Immature natural killer cell (primary cell): ENCODE measurements at regions not wholly inside any gene's neighbourhood (a gene's known extent, or its start where the extent isn't known, plus 50 kb on each side); places are given as distances from the start of the nearest gene placed in this dataset.
"Not testable (repeated sequence)": the region's sequence is repeated elsewhere in the genome, so short reads cannot be mapped to it uniquely, and the experiment has no call there.

Experiments used
- DNase-seq, 3 donors: peaks; one replicate each; pipeline ENCODE4 v3.0.0; 2022; ENCODE audit warnings: mixed read lengths in 1 of 3
- H3K27ac Mint-ChIP-seq, 6 donors: one replicate each; pipeline ENCODE4 v1.8.0; 2020; ENCODE audit warnings: mixed read lengths in 6 of 6, mild to moderate bottlenecking in 5 of 6, inconsistent platforms in 4 of 6, moderate library complexity in 3 of 6
- H3K27me3 Mint-ChIP-seq, 3 donors: one replicate each; pipeline ENCODE4 v1.8.0; 2020 to 2021; ENCODE audit warnings: low read depth in 3 of 3, mild to moderate bottlenecking in 3 of 3, mixed read lengths in 3 of 3, moderate library complexity in 3 of 3, inconsistent platforms in 1 of 3
- H3K36me3 Mint-ChIP-seq, 3 donors: one replicate each; pipeline ENCODE4 v1.8.0; 2020; ENCODE audit warnings: mixed read lengths in 3 of 3, inconsistent platforms in 2 of 3, mild to moderate bottlenecking in 2 of 3
- H3K4me1 Mint-ChIP-seq, 2 donors: one replicate each; pipeline ENCODE4 v1.8.0; 2020; ENCODE audit warnings: inconsistent platforms in 2 of 2, mild to moderate bottlenecking in 2 of 2, mixed read lengths in 2 of 2, moderate library complexity in 1 of 2
- H3K4me3 Mint-ChIP-seq, 5 donors: one replicate each; pipeline ENCODE4 v1.8.0; 2020; ENCODE audit warnings: mild to moderate bottlenecking in 5 of 5, mixed read lengths in 5 of 5, inconsistent platforms in 3 of 5, moderate library complexity in 3 of 5
- H3K9me3 Mint-ChIP-seq, 6 donors: one replicate each; pipeline ENCODE4 v1.8.0; 2020; ENCODE audit warnings: mild to moderate bottlenecking in 6 of 6, mixed read lengths in 6 of 6, inconsistent platforms in 4 of 6, moderate library complexity in 3 of 6

DNA sequence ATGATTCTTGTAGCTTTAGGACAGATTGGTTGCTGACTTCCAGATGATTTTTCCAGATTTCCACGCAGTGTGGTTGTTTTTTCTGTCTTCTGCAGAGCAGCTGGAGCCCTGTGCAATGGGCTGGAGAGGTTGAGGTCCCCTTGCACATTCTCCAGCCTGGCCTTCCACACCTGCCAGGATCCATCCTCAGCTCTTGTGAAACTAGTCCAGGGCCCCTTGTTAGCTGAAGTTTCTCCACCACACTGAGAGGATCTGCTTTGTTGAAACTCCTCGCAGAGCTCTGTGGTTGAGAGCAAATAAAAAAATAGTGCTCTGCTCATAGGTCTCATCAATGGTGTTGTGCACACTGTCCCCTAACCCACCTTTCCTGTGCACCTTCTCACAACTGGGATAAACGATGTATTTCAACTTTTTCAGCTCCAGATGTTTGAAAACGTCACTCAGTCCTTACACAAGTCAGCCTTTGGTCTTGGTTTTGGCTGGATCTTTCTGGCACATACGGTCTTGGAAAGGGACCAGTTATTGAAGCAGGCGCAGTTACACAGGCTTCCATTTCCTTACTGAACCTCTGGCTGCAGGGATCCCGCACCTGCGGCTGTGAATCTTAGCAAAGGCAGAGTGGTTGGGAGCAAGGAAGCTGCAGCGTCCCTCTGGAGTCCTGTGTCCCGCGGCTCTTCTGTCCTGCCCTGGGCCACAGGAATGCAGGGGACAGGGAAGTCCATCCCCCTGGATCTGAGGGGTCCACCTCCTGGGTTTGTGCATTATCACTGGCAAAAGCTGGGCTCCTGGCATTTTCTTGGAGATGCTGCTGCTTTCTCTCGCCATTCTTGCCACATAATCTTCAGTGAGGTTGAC, 272.0 kb upstream of the DSEL start:
- no peak overlapping the region for H3K4me3 Mint-ChIP-seq
- no peaks in the 10 kb centered on the region for H3K4me1 Mint-ChIP-seq
- H3K27ac Mint-ChIP-seq = no peak overlapping the region
- peaks cover 0 to 4% (median 0%) of the 10 kb centered on the region in 3 donors for H3K36me3 Mint-ChIP-seq
- DNase-seq = no peak
- peaks cover 0 to 5% (median 0%) of the 10 kb centered on the region in 3 donors for H3K27me3 Mint-ChIP-seq
- peaks cover 2 to 21% (median 18%) of the 10 kb centered on the region in 6 donors for H3K9me3 Mint-ChIP-seq

DNA sequence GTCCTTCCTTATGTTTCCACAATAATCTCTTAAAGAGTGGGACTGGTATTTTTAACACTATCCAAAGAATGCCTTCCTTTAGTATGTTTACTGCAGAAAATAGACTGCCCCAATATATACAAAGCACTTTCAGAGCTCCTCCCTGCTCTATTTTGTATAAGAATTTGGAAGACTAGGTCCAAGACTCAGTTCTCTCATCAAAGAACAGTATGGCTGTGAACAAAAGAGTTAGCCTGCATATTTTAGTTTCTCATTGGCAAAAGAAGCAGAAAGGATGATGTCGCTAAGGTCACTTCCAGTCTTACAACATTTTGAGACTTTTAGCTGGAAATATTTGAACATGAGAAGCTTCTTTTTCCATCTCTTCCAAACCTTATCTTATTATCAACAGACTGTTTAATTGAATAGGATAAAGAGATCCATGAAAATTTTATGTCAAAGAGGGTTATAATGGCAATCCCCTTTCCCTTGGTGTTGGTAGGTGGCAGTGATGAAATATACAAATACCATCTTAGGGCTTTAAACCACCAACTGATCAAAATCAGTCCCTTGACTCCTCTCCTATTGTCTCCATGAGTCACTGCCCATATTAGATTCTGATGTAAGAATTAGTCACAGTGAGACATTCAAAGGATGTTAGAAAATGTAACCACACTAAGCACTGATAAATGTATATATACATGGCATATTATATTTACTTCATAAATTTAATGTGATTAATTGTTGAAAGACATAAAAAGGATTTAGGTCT, 266.9 kb upstream of the DSEL start:
- no peak overlapping the region for H3K4me3 Mint-ChIP-seq
- peaks cover 2 to 17% (median 10%) of the 10 kb centered on the region in 6 donors for H3K9me3 Mint-ChIP-seq
- no peak for DNase-seq
- no peaks in the 10 kb centered on the region for H3K27me3 Mint-ChIP-seq
- H3K27ac Mint-ChIP-seq = no peak overlapping the region
- H3K36me3 Mint-ChIP-seq = no peaks in the 10 kb centered on the region
- no peaks in the 10 kb centered on the region for H3K4me1 Mint-ChIP-seq

DNA sequence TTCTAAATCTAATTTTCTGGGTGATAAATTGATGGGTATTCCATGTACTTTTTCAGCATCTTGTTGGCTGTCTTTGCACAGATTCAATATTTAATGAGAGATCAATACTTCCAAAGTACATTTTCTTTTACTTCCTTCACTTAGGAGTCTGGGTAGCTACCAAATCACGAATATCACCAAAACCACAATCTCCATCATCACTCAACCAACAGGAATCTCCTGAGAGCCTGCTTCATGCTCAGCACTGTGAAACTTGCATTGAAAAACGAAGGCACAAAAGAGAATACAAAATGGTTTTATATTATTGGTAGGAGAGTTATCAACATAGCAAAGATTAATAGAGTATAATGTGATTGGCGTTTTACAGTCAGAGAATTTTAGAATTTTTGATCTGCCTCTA, 261.5 kb upstream of the DSEL start:
- no peaks in the 10 kb centered on the region for H3K27me3 Mint-ChIP-seq
- DNase-seq = no peak
- no peaks in the 10 kb centered on the region for H3K36me3 Mint-ChIP-seq
- H3K9me3 Mint-ChIP-seq = peaks cover 0 to 9% (median 3%) of the 10 kb centered on the region in 6 donors
- no peaks in the 10 kb centered on the region for H3K4me1 Mint-ChIP-seq
- no peak overlapping the region for H3K27ac Mint-ChIP-seq
- H3K4me3 Mint-ChIP-seq = no peak overlapping the region

DNA sequence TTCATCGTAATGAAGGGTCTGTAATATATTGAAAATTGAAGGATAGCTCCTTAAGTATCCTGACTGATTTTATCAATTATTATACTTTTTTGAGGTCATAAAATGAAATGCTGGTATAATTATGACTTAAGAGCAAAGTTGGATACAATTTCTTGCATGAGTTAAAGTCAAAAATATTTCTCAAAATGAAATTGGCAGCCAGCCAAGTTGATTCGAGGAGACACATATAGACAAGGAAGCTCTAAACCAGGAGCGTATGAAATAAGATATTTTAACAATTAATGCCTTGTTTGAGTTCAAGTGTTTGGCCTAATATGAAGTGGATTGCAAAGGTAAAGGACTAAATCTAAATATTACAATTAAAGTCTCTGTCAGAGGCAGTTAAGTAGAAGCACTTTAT, 260.4 kb upstream of the DSEL start:
- Mint-ChIP-seq H3K27me3 (no peaks in the 10 kb centered on the region), H3K4me1 (no peaks in the 10 kb centered on the region), H3K4me3 (no peak overlapping the region), H3K9me3 (peaks cover 2 to 9% (median 5%) of the 10 kb centered on the region in 6 donors), H3K27ac (no peak overlapping the region), H3K36me3 (no peaks in the 10 kb centered on the region)
- no peak for DNase-seq

DNA sequence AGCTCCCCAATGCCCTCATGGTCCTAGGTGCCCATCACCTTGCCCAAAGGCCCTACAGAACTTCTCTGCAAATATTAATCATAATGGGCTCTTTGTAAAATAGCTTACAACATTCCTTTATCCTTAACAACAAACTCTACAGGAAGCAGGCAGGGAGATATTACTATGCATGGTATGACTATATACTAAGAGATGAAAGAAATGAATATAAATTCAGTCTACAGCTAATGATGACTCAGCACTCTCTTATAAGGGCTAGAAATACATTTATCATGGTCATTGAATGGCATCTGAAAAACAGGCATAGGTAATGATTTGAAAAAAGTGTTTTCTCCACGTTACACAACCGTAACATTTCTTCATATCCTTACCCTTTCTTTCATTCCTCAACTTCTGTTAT, 254.8 kb upstream of the DSEL start:
- no peaks in the 10 kb centered on the region for H3K36me3 Mint-ChIP-seq
- no peak overlapping the region for H3K4me3 Mint-ChIP-seq
- no peak overlapping the region for H3K27ac Mint-ChIP-seq
- no peak for DNase-seq
- peaks cover 0 to 4% (median 0%) of the 10 kb centered on the region in 3 donors for H3K27me3 Mint-ChIP-seq
- peaks cover 2 to 10% (median 5%) of the 10 kb centered on the region in 6 donors for H3K9me3 Mint-ChIP-seq
- no peaks in the 10 kb centered on the region for H3K4me1 Mint-ChIP-seq

DNA sequence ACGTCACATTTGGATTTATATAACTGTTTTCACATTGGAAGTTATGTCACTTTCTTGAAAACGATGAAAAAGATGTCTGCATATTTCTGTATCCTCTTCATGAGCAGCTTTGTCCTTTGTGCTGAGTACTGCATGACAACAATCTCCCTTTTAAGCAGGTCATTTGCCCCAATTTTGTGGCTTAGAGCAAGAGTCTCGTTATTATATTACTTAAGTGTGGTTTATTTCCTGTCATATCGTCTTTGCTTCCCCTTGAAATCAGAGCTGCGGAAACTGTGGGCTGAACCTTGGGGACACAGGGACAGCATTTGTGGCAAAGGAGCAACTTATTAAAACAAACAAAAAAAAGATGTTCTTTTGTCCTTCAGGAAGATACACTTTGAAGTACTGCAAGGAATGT, 254.0 kb upstream of the DSEL start:
- no peak overlapping the region for H3K4me3 Mint-ChIP-seq
- H3K27ac Mint-ChIP-seq = no peak overlapping the region
- peaks cover 2 to 10% (median 5%) of the 10 kb centered on the region in 6 donors for H3K9me3 Mint-ChIP-seq
- H3K36me3 Mint-ChIP-seq = no peaks in the 10 kb centered on the region
- no peaks in the 10 kb centered on the region for H3K4me1 Mint-ChIP-seq
- DNase-seq = no peak
- H3K27me3 Mint-ChIP-seq = peaks cover 0 to 4% (median 0%) of the 10 kb centered on the region in 3 donors

DNA sequence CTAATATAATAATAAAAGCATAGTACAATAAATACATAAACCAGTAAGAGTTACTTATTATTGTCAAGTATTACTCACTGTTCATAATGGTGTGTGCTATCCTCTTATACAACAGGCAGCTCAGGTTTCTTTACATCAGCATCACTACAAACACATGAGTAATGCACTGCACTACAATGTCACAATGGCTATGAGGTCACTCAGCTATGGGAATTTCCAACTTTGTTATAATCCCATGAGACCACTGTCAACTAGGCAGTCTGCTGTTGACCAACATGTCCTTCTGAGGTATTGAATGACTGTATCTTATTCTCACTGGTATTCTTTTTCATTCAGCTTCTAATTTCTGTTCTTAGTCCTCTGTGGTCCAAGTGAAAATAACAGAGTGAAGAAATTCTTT, 250.4 kb upstream of the DSEL start:
- Mint-ChIP-seq H3K27ac (no peak overlapping the region), H3K4me3 (no peak overlapping the region), H3K27me3 (peaks cover 0 to 4% (median 0%) of the 10 kb centered on the region in 3 donors), H3K36me3 (no peaks in the 10 kb centered on the region), H3K9me3 (peaks cover 0 to 7% (median 5%) of the 10 kb centered on the region in 6 donors), H3K4me1 (no peaks in the 10 kb centered on the region)
- DNase-seq = no peak

DNA sequence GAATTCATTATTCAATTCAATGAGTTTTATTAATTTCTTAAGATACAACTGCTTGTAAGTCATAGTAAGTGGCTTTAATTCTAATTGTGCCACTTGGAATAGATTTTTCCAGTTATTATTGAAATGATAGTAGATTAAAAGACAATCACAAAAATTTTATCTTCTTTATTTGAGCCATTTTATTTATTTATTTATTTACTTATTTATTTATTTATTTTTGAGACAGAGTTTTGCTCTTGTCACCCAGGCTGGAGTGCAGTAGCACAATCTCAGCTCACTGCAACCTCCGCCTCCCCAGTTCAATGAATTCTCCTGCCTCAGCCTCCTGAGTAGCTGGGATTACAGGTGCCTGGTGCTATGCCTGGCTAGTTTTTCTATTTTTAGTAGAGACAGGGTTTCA, 235.7 kb upstream of the DSEL start:
- DNase-seq, H3K4me1 Mint-ChIP-seq, H3K27me3 Mint-ChIP-seq, H3K4me3 Mint-ChIP-seq, H3K36me3 Mint-ChIP-seq, H3K9me3 Mint-ChIP-seq, H3K27ac Mint-ChIP-seq: not testable (repeated sequence)

DNA sequence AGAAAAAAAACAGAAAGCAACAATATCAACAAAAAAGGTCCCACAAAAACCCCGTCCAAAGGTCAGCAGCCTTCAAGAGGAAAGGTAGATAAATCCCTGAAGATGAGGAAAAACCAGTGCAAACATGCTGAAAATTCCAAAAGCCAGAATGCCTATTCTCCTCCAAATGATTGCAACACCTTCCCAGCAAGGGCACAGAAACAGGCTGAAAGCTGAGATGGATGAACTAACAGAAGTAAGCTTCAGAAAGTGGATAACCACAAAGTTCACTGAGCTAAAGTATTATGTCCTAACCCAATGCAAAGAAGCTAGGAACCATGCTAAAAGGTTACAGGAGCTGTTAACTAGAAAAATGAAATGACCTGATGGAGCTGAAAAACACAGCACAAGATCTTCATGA, 226.4 kb upstream of the DSEL start:
- Mint-ChIP-seq H3K27ac (no peak overlapping the region), H3K27me3 (peaks cover 0 to 5% (median 2%) of the 10 kb centered on the region in 3 donors), H3K4me3 (no peak overlapping the region), H3K9me3 (peaks cover 15 to 44% (median 37%) of the 10 kb centered on the region in 6 donors), H3K4me1 (no peaks in the 10 kb centered on the region), H3K36me3 (peaks cover 0 to 3% (median 0%) of the 10 kb centered on the region in 3 donors)
- no peak for DNase-seq

DNA sequence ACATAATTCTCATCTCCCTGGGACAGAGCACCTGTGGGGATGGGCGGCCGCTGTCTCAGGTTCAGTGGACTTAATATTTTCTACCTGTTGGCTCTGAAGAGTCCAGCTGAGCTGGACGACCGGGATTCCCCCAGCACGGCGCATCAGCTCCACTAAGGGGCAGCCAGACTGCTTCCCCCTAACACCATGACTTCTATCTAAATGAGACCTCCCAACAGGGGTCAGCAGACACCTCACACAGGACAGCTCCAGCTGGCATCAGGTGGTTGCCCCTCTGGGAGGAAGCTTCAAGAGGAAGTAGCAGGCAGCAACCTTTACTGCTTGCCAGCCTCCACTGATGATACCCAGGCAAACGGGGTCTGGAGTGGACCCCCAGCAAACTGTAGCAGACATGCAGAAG, 226.0 kb upstream of the DSEL start:
- H3K9me3 Mint-ChIP-seq = peaks cover 15 to 44% (median 36%) of the 10 kb centered on the region in 6 donors
- H3K4me1 Mint-ChIP-seq = no peaks in the 10 kb centered on the region
- no peak for DNase-seq
- H3K36me3 Mint-ChIP-seq = peaks cover 0 to 3% (median 0%) of the 10 kb centered on the region in 3 donors
- no peak overlapping the region for H3K4me3 Mint-ChIP-seq
- H3K27me3 Mint-ChIP-seq = peaks cover 0 to 5% (median 2%) of the 10 kb centered on the region in 3 donors
- H3K27ac Mint-ChIP-seq = no peak overlapping the region

DNA sequence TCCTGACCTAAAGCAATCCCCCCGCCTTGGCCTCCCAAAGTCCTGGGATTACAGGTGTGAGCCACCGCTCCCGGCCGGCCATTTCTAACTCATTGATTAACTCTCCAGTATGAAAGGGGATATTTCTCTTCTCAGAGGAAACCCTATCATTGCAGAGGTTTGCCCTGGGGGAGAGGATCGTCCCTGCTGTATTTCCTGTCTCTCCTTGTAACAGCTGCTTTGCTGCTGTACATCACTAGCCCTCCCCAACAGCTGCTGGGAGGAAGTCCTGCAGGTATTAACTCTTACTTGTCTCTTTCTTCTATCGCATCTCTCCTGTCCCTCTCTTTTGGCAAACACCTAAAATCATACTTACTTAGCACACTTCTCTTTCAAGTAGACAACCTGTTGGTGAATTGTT, 219.0 kb upstream of the DSEL start:
- Mint-ChIP-seq H3K36me3 (peaks cover 0 to 6% (median 0%) of the 10 kb centered on the region in 3 donors), H3K4me3 (no peak overlapping the region), H3K27me3 (no peaks in the 10 kb centered on the region), H3K4me1 (no peaks in the 10 kb centered on the region), H3K9me3 (peaks cover 0 to 21% (median 10%) of the 10 kb centered on the region in 6 donors), H3K27ac (no peak overlapping the region)
- DNase-seq = no peak

DNA sequence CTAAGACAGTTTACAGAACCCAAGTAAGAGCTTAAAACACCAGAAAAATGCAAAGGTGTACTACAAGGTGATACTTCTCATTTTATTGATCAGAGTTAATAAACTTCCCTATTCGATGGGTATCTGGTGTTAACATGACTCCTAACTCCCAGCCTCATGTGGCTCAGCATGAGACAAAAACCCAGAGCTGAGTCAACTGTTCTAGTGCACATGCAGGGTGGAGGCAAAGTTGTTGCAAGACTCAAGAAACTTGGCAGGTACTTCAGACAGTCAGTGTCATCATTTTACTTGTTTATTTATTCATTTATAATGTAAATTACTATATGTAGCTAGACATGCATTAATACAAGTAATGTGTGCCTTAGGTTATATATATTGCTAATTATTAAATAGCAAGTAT, 216.6 kb upstream of the DSEL start:
- Mint-ChIP-seq H3K36me3 (peaks cover 0 to 6% (median 0%) of the 10 kb centered on the region in 3 donors), H3K4me1 (no peaks in the 10 kb centered on the region), H3K9me3 (peaks cover 4 to 28% (median 16%) of the 10 kb centered on the region in 6 donors), H3K27ac (no peak overlapping the region), H3K27me3 (no peaks in the 10 kb centered on the region), H3K4me3 (no peak overlapping the region)
- no peak for DNase-seq

DNA sequence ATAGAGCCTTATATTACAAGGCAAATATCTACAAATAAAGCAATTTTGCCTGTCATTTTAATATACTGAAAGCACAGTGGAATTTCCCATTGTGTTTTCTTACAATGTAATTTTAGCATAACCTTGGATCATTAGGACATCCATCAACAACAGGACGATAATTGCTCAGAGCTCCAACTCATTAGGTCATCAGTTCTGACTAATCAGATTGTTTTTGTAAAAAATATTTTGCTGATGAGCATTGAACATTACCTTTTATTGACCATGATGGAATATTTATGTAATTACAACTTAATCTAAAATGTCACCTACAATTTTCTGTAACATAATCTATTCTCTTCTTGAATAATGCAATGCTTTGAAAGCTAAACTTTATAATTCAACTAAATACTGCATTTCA, 215.3 kb upstream of the DSEL start:
- Mint-ChIP-seq H3K4me3 (no peak overlapping the region), H3K4me1 (no peaks in the 10 kb centered on the region), H3K27ac (no peak overlapping the region), H3K36me3 (peaks cover 0 to 6% (median 0%) of the 10 kb centered on the region in 3 donors), H3K9me3 (peaks cover 8 to 32% (median 18%) of the 10 kb centered on the region in 6 donors), H3K27me3 (no peaks in the 10 kb centered on the region)
- DNase-seq = no peak

DNA sequence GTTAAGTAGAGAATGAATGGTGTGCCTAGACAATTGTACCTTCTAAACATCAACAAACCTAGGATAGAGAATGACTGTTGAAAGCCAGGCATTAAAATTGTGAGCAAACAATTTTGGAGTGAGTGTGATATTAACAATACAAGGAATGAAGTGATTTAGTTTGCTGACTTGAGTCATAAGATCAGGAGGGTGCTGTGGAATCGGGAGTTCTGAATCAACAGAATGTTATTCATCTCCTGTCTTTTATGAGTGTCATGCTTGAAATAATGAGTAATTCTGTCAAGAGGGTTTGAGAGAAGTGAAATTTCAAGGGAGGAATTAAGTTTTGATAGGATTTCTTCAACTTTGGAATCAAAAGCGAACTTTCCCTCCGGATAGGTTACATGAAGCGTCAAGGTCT, 214.4 kb upstream of the DSEL start:
- H3K36me3 Mint-ChIP-seq = no peaks in the 10 kb centered on the region
- no peak overlapping the region for H3K27ac Mint-ChIP-seq
- H3K9me3 Mint-ChIP-seq = peaks cover 8 to 29% (median 16%) of the 10 kb centered on the region in 6 donors
- H3K4me1 Mint-ChIP-seq = no peaks in the 10 kb centered on the region
- DNase-seq = no peak
- no peak overlapping the region for H3K4me3 Mint-ChIP-seq
- no peaks in the 10 kb centered on the region for H3K27me3 Mint-ChIP-seq
